ENCODE measurements at regions not wholly inside any gene's neighbourhood (a gene's known extent, or its start where the extent isn't known, plus 50 kb on each side); places are given as distances from the start of the nearest gene placed in this dataset.

GRCh38 chr15:35783203-35783602 lies 237.2 kb upstream of the DPH6 start:
- no peak for FAIRE-seq

DNA sequence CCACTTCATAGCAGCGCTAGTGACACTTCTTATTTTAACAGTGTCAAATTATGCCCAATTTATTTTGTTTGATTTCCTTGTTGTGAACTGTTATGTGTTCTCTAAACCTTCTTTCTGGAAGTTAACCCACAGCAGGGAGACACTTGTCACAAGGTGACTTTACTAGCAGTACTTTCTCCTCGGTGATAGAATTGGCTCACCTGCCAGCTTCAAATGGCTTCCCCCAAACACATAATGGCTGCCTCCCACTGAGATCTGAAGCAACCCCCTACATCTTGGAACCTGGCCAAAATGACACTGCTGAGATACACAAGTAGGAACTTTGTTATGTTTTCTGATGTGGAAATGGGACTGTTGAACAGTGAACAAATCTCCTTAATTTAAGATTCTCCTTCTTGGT lies 238.8 kb upstream of the DPH6 start:
- no peak for FAIRE-seq

GRCh38 chr15:35810007-35810406 lies 264.0 kb upstream of the DPH6 start:
- FAIRE-seq, result no peak

- FAIRE-seq, result no peak
Observed at GRCh38 chr15:35813573-35813972, 267.6 kb upstream of the DPH6 start.

- FAIRE-seq, result no peak
Observed at GRCh38 chr15:35818846-35819245, 272.9 kb upstream of the DPH6 start.

GRCh38 chr15:35822153-35822552 lies 276.2 kb upstream of the DPH6 start:
- FAIRE-seq, result no peak

DNA sequence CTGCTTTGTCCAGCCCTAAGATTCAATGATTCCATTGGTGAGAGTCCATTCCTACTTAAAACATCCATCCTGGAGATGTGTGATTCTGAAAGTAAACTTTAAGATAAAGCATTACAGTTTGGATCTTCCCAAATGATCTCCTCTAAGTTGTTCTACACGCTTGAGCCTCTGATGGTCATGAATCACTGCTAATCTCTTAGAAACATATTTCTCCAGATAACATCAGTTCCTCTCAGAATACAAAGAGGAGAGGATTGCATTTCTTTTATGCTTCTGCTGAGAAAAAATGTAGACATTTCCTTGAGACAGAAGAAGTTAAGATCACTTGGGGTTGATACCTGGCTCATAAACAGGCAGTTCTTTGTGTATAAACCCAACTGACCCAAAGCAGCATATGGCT lies 281.2 kb upstream of the DPH6 start:
- FAIRE-seq, result no peak

DNA sequence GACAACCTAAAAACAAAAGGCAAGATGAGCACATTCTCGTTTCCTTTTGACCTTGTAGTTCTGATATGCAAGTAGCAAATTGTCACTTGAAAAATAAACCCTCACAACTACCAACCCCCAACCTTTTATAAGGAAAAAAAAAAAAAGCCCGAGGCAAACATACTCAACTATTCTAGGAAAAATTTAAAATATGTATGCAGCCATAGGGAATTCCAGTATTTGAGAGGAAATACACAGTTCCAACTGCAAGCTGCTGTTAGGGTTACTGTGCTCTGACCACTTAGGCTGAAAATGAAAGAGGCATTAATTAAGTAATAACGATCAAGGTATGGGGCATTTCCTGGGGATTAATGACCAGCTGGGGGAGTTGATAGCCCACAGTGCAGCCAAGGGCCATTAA lies 281.9 kb upstream of the DPH6 start:
- no peak for FAIRE-seq

- FAIRE-seq, result no peak
Observed at GRCh38 chr15:35833581-35833980, 287.6 kb upstream of the DPH6 start.

DNA sequence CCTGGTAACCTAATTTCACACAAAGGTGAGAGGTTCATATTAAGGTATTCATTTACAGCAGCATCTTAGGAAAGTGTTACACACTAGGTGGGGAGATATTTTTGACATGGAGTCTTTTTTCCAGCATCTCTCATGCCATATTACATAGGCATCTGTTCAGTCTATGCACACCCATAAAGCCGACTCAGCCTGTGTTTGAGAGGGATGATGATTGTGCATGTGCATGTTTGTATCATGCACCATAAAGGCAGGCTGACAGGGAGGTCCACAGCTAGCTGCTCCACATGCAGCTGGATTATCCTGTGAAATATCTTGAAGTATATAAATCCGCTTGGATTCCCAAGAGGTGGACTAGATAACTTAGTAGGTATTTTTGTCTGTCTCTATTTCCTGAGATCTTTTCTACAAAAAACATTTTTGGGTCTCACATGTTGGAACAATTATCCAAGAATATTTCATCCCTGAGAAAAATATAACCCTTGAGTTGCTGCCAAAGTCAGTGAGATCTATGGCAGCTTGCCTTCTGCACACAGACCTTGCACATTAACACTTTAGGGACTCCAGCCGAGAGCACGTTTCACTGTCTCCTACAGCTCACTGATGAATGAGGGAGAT lies 288.4 kb upstream of the DPH6 start:
- no peak for FAIRE-seq

DNA sequence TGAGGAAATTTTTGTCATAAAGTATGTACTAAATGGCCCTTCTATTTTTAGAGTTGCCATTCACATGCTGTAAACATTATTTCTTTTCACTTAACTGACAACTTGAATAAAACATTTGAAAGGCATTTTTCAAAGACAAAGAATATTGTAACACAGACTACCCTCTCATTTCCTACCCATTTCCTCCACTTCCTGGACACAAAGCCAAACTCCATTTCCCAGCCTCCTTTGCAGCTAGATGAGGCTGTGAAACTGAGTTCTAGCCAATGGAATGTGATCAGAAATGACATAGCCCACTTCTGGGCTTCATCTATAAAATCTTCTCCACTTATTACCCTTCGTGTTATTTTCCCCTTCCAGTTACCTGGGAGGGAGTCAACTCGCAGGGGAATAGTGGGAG lies 288.9 kb upstream of the DPH6 start:
- FAIRE-seq, result no peak

GRCh38 chr15:35838424-35839111 lies 292.6 kb upstream of the DPH6 start:
- no peak for FAIRE-seq

GRCh38 chr15:35842631-35843030 lies 296.7 kb upstream of the DPH6 start:
- no peak for FAIRE-seq

GRCh38 chr15:35843498-35843897 lies 297.5 kb upstream of the DPH6 start:
- no peak for FAIRE-seq

DNA sequence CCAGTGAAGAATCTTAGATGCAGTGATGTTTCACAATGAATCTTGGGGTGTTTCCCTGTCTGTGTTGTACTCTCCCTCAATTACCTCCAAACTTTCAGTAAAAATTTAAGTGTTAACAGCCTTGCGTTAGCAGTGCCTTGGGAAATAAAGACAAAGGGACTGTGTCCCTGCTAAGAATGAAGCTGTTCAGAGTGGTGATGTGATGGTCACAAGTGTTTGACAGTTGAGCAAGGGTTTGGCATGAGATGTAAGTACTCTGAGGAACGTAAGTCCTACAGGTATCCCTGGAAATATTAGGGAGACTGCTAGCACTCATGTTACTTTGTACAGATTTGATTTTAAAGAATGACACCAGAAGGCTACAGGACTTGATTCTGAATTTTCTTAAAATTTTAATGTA lies 304.3 kb upstream of the DPH6 start:
- no peak for FAIRE-seq

- FAIRE-seq, result no peak
Observed at GRCh38 chr15:35851491-35851890, 305.5 kb upstream of the DPH6 start.

- no peak for FAIRE-seq
Observed at GRCh38 chr15:35852818-35853624, 307.1 kb upstream of the DPH6 start.

- FAIRE-seq, result no peak
Observed at GRCh38 chr15:35854316-35854715, 308.4 kb upstream of the DPH6 start.

DNA sequence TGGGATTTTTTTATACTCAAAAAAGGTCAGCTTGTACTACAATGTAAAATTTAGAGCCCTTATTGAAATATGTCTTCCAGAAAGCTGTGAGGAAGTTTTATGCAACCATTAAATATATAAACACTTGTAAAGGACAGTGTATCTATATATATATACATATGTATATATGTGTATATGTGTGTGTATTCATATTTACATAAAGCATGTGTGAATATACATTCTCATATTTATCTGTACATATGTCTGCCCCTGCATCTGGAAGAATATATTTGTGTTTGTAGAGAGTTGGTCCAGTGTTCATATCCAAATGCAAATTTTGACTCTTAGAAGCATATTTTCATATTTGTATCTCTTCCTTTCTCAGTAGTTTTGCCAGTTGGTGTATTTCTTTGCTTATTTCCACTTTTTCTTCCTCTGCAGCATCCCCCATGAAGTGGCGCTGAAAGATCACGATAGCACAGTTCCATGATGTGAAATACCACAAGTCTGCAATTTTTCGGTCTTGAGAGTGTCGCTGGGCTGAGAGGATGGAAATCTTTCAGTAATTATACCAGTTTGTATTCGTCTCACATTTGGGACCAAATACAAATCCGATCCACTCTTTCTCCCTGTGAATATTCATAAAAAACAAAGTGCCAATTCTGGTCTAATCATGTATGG lies 311.7 kb upstream of the DPH6 start:
- FAIRE-seq, result no peak

- no peak for FAIRE-seq
Observed at GRCh38 chr15:35858707-35859106, 312.7 kb upstream of the DPH6 start.

GRCh38 chr15:35863655-35864054 lies 317.7 kb upstream of the DPH6 start:
- no peak for FAIRE-seq

DNA sequence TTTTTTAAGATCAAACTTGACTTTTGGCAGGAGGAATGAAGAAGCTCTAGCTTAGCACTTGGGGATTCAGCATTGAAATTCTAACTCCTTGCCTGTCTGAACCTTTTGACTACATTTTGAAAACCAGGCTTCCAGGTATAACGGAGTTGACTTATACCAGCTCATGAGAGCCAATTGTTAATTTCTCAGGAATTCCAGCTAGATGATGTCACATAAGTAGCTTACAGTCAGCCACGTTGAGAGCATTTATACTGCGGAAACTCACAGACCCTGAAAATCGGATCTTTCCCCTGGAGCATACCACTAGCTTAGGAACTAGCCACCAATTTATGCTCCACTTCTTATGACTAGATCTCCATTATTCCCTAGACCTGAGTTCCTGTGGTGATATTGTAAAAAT lies 321.4 kb upstream of the DPH6 start:
- FAIRE-seq, result no peak

DNA sequence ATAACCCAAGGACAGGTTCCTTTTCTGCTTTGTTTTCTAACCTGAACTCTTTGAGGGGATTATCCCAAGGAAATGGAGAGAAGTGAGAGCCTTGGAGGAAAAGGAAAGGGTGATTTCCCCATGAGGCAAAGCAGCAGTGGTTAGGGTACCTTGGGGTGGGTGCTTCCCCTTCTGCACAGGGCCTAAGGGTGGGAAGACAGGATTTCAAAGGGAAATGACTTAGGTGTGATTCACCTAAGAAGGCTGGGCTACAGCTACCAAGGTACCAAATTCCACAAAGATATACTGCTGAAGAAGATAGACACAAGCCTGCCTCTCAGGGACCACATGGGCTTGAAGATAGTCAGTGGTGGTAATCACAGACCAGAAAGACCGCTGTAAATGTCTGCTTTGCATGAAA lies 325.3 kb upstream of the DPH6 start:
- FAIRE-seq, result no peak

DNA sequence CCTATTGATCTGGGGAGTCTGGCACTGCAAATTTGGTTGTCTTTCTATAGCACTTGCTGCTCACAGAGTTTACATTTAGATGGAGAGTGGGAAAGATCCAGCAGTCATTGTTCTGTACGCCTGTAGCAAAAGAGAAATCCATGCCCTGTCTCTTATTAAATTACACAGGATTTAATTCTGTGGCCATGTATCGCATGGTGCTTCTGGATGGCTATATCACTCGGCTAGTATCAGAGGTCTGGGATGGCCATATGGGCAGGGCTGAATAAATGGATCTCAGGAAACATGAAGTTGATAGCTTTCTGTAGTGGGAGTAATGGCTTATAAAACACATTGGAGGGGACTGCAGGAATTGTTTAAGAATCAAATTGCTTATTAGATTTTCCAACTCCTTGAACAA lies 325.8 kb upstream of the DPH6 start:
- no peak for FAIRE-seq

Measured in endometrium (tissue), 2 donors.